CD4-positive, alpha-beta T cell treated with Interferon gamma for 1 hour (primary cell): ENCODE measurements at regions not wholly inside any gene's neighbourhood (a gene's known extent, or its start where the extent isn't known, plus 50 kb on each side); places are given as distances from the start of the nearest gene placed in this dataset.

Experiments used
- DNase-seq: peaks from one replicate; pipeline ENCODE4 v3.0.0-alpha.2; 2020

DNA sequence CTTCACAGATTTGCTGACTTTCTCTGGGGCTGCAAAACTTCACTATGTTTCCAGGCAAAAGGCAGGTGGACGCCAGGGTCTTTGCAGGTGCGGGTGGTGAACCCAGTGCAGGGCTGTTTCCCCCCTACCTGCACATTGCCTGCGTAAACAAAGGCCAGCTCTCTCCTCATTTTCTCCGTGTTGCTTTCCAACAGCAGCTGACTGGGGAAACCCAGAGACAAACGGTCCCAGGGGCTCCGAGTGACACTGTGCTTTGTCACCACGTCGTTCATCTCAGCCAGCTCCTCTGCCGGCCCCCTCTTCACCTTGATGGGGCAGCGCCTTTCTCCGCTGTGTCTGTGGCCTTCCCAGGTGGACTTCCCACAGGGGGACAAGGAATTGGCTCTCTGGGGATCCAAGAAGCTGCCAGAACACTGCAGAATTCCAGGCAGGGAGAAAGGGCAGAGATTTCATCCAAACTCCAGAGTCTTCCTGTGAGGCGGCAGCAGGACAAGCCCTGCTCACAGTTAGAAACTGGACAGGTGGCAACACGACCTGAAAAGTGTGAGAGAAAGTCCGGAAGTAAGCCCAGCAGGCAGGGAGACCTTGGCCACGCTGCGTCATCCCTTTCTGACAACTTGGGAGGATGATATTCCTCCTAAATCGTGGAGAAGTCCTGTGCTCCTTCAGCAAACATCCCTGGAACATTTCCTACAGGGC lies 1493.7 kb downstream of the TBC1D22A start:
- no peak for DNase-seq

DNA sequence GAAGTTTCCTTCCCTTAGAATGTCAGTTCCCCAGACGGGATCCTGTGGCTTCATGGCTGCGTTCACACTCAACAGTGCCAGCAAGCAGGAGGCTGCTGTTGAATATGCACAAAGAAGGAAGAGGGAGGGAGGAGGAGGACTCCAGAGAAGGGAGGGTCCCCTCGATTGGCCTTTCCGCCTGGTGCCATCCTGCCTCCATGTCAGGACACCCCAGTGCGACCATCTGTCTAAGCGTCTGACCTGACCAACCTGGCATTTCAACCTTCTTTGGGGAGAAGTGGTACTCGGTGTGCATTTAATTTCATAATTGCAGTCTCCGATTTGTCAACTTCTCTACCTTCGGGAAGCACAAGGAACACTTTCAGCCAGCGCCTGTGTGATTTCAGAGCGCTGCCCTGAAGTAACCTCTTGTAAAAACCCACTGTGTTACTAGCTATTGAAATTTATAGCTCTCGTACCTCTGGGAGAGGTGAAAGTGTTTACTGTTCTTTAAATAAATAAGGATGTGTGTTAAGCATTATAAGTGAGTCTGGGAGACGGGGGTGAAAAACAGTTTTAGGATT lies 1491.9 kb downstream of the TBC1D22A start:
- DNase-seq = no peak

DNA sequence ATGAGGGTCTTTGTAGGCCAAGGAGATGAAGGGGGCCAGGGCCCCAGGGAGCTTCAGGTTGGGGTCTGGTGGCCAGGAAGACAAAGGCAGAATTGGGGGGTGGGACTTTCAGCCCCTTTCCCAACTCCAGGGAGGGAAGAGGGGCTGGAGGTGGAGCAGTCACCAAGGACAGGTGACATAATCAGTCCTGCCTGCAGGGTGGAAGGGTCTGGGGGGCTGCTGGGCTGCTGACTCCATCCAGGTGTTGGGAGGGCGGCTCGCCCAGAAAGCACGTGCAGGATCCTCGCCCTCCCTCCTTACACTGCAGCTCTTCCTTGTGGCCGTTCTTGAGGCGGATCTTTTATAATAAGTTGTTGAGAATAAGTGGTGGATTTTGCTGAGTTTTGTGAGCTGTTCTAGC lies 1491.1 kb downstream of the TBC1D22A start:
- DNase-seq = no peak

DNA sequence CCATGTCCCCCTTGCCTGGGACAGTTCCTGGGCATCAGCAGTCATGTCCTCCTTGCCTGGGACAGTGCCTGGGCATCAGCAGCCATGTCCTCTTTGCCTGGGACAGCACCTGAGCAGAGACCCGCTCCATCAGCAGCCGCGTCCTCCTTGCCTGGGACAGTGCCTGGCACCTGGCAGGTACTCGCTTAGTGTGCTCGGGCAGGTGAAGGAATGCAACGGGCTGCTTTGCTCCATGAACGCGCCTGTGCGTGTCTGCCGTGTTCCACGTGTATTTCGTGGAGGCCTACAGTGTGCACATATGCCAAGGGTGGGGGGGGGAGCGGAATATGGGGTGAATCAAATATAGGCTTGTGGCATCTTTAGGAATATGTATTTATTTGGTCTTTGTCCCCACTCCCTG lies 1490.7 kb downstream of the TBC1D22A start:
- no peak for DNase-seq

DNA sequence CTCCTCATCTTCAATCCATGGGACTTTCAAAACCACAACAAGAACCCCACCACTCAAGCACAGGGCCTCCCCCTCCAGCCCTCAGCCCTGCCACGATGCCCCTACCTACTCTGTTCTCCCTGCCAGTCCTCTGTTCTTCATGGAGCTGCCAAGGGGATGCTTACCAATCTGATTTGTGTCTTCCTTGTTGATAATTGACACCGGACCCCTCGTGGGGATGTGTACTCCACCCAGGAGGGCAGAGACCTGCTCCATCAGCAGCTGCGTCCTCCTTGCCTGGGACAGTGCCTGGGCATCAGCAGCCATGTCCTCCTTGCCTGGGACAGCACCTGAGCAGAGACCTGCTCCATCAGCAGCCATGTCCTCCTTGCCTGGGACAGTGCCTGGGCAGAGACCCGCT lies 1489.2 kb downstream of the TBC1D22A start:
- DNase-seq = no peak

DNA sequence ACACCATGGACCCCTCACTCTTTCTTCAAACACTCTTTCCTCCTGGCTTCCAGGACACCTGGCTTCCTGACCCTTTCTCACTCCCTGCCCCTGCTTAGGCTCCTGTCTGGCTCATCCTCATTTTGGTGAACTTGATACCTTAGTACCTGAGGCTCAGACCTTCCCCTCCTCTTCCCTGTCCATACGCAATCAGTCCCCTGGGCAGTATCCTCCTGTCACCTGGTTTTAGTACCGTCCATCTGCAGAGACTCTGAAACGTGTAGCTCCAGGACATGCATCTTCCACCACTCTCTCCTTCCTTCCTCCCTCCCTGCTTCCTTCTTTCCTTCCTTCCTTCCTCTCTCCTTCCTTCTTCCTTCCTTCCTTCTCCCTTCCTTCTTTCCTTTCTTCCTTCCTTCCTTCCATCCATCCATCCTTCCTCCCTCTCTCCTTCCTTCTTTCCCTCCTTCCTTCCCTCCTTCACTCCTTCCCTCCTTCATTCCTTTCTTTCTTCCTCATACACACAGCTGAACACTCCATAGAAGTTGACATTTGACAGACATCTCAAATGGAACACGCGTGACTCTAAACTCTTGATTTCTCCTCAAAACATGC lies 1488.6 kb downstream of the TBC1D22A start:
- no peak for DNase-seq

DNA sequence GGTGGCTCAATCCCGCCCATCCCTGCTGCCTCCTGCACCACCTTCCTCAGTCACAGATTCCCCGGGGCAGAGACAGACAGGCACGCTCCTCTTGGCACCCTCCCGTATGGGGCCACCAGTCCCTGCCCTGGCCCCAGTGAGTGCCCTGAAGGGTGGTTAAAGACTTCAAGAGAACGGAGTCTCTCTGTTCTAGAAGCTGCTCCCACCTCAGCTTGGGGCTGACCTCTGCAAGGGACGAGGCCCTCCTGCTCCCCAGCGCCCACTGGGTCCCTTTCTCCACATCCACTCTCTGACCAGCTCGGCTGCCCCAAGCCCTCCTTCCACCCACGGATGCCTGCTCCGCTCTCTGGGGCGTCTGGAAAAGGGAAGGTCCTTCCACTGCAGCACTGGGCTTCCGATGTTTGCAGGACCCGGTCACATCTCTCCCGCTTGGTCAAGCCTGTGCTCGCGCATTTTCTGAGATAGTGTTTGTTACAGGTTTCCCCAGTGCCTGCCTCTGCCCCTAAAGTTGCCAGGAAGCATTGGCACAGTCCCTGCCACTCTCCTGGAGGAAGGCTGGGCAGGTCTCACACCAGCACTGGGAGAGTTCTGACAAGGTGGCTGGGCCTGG lies 1487.9 kb downstream of the TBC1D22A start:
- DNase-seq = no peak

DNA sequence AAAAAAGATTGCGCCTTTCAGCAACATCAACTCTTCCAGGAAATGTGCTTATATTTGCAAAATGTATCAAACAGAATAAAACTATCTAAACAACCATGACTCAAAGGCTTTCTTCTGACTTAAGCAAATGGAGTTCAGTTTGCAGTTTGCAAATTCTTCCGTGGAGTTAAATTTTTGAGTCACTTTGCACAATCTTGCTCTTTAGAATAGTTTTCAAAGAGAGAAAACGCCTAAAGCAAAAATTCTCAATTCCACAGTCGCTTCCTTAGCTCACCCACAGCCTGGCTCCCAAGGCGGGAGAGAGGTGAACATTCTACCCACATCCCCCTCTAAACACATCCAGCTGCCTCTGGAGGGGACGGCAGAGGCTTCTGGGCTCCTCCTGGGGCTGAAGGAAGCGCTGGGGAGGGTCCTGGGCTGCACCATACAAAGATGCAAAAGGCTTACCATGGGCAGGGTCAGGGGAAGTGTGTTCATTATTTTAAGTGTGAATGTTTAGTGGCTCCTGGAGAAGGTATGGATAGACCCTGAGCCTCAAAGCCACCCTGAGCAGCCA lies 1487.3 kb downstream of the TBC1D22A start:
- DNase-seq = no peak

DNA sequence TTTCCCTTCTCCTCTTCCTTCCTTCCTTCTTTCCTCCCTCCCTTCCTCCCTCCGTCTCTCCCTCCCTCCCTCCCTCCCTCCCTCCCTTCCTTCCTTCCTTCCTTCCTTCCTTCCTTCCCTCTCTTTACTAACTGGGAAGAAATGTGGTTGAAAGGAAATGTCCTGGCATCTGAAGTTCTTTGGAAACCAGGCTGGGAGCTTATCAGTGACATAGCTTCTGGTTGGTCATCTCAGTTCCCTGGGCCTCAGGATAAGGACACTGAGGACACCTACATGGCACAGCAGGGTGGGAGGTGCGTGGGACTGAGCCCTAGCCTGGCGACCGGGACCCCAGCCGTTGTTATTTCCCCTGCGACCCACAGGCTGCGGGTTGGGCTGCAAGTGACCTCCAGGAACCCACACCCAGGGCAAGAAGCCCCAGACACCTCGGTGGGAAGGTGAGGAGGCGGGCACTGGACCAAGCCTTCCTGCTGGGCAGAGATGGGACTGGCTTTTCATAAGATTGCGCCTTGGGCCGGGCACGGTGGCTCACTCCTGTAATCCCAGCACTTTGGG lies 1486.5 kb downstream of the TBC1D22A start:
- no peak for DNase-seq

DNA sequence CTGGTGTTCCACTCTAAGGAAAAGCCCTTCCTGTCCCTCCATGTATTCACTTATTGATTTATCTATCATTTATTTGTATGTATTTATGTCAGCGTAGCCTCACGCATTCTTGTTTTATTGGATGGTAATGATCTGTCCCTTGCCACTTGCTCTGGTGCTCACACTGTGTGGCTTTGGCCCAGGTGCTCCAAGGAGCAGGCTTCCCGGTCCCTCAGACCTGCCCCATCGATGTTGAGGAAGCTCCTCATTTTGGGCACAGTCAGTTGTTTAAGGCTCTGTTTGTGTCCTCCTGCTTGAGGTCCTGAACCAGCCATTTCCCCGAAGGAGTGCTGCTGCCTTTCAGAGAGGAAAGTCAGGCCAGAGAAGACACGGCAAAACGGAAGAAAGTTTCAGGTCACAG lies 1485.4 kb downstream of the TBC1D22A start:
- no peak for DNase-seq

DNA sequence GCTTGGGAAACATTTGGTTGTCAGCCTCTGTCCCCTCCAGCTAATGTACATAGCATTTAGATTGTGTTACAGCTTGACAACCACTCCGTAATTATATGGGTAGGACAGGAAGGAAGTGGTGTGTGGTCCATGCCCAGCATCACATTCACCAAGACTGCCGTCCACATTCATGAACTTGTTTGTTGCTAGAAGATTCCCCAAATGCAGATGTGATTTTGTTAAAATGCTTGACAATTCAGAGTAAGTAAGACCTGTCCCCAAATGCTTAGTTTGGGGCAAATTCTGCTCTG lies 1482.7 kb downstream of the TBC1D22A start:
- no peak for DNase-seq

DNA sequence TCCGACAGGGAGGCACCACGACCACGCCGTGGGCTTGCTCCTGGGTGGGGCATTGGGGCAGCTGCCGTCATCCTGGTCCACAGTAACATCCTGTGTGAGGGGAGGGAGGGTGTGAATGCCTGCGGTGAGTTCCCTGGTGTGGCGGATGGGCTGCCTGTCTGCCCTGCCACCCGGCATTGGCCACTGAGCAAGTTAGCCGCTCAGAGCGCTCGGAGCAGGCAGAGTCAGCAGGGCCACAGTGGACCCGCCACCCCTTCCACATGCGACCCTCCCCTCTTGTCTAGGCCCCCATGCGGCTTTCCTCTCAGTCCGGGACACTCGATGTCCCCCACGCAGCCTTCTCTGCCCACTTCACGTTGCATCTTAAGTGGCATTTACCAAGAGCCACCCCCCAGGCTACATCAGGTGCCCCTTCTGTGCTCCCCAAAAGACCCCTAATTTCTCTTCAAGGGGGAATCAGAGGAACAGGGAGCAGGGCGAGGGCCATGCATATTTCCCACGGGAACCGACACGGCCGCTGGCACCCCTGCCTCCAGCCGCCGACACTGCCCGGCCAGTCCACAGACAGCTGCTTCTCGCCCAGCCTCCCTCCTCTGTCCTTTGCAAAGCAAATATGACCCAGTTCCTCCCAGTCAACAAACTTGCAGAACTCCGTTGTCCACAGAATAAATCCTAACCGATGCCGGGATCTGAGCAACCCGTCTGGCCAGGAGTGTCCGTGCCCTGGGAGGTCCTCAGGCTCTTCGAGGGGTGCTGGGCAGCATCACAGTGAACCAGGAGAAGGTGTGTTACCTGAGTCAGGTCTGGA lies 1482.1 kb downstream of the TBC1D22A start:
- DNase-seq = no peak

DNA sequence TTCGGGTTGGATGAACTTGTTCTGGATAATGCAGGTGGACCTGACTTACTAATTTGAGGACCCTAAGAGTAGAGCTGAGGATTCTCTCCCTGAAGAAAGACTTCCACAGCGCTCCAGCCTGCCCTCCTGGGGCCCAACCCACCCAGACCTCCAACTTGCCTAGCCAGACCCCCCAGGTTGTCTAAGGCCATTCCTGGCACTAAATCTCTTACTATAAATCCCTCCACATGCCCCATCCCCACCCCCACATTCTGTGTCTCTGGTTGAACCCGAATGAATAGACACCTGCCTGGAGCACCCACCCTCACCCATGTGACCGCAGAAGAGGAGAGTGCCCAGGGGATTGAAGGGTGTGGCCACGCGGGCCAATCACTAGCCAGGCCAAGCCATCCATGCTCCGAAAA lies 1480.0 kb downstream of the TBC1D22A start:
- DNase-seq = no peak

DNA sequence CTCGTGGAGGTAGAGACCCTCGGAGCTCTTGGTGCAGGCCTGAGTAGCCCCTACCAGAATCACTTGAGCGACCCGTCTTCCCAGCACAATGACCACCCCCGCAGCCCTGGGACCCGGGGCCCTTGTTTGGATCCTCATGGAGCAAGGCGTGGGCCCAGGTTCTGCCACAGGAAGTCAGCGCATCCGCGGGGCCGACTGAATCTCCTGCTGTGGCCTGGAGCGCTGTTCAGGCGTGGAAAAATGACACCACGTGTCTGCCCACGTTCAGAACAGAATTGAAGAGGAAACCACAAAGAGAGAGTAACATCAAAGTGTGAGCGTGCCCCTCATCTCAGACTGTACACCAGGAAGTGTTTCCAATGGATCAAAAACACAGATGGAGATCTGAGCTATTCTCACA lies 1479.2 kb downstream of the TBC1D22A start:
- no peak for DNase-seq

DNA sequence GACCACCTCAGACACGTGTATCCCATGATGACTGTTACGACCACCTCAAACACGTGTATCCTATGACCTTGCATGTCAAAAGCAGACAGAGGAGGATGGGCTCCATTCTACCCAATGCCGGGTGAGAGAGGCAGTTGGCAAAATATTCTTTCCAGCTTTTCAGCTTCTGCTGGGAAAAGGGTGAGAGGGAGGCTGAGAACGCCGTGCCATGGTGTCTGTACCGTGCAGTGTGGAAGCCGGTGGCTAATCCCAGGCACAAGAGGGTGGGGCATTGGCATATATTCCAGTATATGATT lies 1478.4 kb downstream of the TBC1D22A start:
- no peak for DNase-seq

DNA sequence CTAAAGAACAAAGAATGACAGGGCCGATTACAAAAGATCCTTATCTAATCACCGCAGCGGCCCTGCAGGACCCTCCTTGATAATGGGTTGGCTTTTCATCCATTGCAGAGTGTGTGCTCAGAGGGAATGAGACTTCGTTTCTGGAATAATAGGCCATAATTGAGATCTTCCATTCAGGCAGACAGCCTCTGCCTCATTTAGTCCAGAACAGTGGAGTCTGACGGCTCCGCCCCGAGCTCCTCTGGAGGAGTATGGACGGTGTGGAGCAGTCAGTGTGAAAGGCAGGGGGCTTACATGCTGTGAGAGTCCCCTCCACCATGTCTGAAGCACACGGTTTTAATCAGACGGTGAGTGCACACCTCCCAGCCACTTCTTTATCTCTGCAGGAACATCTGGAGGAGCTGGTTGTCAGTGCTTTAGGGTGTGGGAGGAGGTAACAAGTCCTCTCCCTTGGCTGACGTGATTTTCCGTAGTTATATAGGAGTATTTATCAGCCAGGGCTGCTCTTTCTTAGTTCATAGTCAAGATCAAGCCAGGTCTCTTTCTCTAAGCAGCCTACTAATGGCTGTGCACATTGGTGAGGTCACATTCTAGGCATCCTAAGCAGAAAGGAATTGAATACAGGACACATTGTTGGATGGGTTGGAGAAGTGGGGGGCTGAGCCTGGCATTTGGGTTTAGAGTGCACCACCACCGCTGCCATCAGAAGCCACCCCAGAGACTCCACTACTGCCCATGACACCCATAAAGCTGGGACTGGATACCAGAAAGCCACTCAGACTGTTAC lies 1477.9 kb downstream of the TBC1D22A start:
- DNase-seq = no peak

DNA sequence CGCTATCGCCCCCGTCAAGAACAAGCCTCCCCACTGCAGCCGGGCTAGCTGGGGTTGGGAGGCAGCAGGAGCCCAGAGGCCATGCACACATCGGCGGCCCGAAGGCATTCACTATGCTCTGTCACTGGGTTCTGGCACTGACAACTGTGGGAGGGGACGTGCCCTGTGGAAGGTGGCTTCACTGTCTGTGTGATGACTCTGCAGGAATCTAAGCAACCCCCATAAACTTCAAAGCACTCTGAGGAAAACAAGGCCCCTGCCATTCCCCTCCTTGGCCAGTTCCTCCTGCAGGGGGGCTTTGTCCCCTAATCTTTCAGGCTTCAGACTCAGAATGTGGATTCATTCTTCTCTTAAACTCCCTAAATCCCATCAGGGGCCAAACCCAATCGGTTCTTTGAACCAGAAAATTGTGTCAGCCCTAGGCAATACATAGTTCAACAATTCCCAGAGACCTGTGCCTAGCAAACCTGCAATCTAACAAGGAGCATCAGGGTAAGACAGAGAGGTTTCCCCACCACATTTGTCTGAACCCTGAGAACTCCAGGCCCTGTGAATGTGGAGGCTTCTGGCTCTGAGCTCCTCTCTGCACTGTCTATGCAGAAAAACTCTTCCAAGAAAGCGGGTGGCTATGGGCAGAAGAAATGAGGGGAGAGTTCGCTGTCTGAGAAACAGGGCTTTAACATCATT lies 1477.2 kb downstream of the TBC1D22A start:
- DNase-seq = no peak

DNA sequence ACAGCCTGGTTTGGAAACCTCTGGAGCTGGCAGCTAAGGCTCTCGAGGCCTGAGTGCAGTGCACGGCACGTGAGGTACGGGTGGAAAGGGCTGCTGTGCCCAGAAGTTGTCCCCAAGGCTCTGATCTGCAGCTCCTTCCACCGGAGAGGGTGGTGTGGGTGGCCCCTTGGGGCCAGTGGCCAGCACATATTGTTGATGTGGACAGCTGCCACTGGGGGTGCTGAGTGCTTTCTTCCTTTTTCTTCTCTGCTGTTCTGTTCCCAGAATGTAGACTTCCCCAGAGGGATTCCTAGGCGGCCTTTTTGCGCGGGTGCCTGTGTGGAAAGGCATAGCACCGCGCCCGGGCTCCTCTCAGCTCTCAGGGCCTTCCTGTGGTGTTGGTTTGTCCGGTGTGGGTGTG lies 1476.5 kb downstream of the TBC1D22A start:
- no peak for DNase-seq

DNA sequence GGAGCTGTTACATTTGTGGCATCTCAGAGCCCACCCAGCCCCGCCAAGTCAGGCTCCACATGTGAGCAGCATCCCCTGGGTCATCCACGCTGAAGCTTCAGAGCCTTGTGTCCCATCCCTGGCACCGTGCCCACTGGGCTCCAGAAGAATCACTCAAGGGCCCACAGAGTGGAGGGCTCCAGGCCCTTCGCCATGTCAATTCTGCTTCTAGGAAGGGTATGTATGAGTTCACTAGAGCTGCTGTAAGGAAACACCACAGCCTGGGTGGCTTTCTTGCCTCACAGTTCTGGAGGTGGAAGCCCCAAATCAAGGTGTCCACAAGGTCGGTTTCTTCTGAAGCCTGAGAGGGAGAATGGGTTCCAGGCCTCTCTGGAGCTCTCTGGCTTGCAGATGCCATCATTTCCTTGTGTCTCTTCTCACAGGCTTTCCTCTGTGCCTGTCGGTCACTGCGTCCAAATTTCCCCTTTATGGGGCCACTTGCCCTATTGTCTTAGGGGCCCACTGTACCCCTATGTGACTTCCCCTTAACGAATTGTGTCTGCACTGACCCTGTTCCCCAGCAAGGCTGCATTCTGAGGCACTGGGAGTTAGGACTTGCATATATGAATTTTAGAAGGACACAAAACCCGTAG lies 1476.0 kb downstream of the TBC1D22A start:
- DNase-seq = no peak

DNA sequence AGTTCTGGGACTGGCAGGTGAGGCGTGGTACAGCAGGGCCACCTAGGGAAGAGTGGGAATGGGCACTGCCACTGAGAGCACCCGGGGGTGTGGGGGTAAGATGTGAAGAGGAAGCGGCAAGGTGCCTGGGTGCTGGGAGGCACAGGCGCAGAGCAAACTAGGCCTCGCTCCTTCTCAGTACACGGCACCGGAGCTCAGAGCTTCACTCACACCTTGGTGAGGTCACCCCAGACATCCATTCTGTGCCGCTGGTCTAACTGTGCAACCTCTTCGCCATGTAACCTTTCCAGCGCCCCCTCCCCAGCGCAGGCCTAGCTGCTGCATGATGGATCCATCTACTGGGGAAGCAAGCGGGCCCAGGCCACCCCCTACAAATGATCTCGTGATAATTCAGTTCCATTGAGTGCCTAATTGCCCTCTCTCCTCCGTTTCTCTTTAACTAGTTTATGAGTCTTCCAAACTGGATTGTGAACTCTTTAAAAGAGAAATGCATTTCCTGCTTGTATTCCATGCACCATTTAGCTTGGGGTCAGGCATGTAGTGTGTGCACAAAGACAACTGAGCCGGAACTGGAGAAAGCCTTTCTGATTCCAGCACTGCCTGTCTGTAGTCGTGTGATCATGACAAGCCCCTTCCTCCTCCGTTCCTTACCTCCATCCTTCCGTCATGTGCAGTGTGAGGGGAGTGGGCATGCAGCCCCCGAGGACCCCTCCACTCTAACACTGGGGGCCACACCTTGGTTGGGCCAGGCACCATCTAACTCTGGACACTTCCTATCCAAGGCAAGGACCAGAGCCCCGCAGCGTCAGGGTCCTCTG lies 1475.2 kb downstream of the TBC1D22A start:
- no peak for DNase-seq
